HepG2 (cell line): ENCODE measurements at regions not wholly inside any gene's neighbourhood (a gene's known extent, or its start where the extent isn't known, plus 50 kb on each side); places are given as distances from the start of the nearest gene placed in this dataset.

ENCODE experiments used
- ATAC-seq: fragments of 200-7000 bp; cut with Tn5 transposase; 3 replicates; pipeline ENCODE4 v1.9.1; 2020; ENCODE audit warnings: mild to moderate bottlenecking, moderate library complexity
- BruUV-seq: library from RNA; stranded (reverse); fragments of 400-500 nt; replicated peaks from 2 replicates; lab custom pipeline; 2021; lab: Mats Ljungman, UMichigan
- CTCF ChIA-PET: fragments of 300-600 bp; formaldehyde crosslinking; extraction: SDS; loops from one replicate; lab custom pipeline; 2021; ENCODE audit warnings: low total read pairs, inconsistent platforms, low intra/inter-chr PET ratio; lab: Yijun Ruan, JAX
- POLR2A ChIA-PET: fragments of 350-600 bp; sonication (Branson Sonifier 250); formaldehyde crosslinking; loops from one replicate; lab custom pipeline; 2020; ENCODE audit warnings: antibody characterized with exemption, inconsistent platforms; lab: Yijun Ruan, JAX
- DNase-seq: peaks from one replicate; pipeline ENCODE4 v3.0.0-alpha.2; 2015; ENCODE audit warnings: low spot score
- FAIRE-seq: peaks from 3 replicates; lab custom pipeline; 2011; peaks lifted over from hg19 to GRCh38; lab: Jason Lieb, UNC
- H2AFZ ChIP-seq: one replicate; pipeline ENCODE4 v1.6.1; 2011; ENCODE audit warnings: low read length, inconsistent platforms
- H3K27ac ChIP-seq: fragments of 300-600 bp; 3 replicates; pipeline ENCODE4 v1.8.0; 2011; ENCODE audit warnings: mixed run types, mild to moderate bottlenecking, mixed read lengths, low read length, inconsistent platforms; ENCODE audit not compliant: insufficient read depth; ENCODE audit errors: extremely low read length
- H3K27me3 ChIP-seq, 2 experiments: fragments of 200-600 bp in 1 of 2; 2 replicates in 1 of 2; 3 replicates in 1 of 2; pipeline versions ENCODE4 v1.6.0 to v1.8.0; 2011; ENCODE audit warnings: low read length in 2 of 2, mild to moderate bottlenecking in 2 of 2, moderate library complexity in 2 of 2, inconsistent platforms in 1 of 2; ENCODE audit not compliant: insufficient read depth in 2 of 2, control insufficient read depth in 1 of 2
- H3K36me3 ChIP-seq, 2 experiments: fragments of 200-600 bp in 1 of 2; replicated peaks in 1 of 2; 2 replicates in 1 of 2; 3 replicates in 1 of 2; pipeline versions ENCODE4 v1.5.1 to v1.8.0; 2011; ENCODE audit warnings: low read length in 2 of 2, inconsistent platforms in 1 of 2; ENCODE audit not compliant: insufficient read depth in 2 of 2, control insufficient read depth in 1 of 2
- H3K4me1 ChIP-seq: 2 replicates; pipeline ENCODE4 v1.5.1; 2012; ENCODE audit warnings: low read length, inconsistent platforms; ENCODE audit not compliant: insufficient read depth
- H3K4me2 ChIP-seq: 2 replicates; pipeline ENCODE4 v1.6.0; 2011; ENCODE audit warnings: low read depth, low read length, inconsistent platforms
- H3K4me3 ChIP-seq, 3 experiments: fragments of 200-600 bp in 1 of 3; sonication (generic), shearing (Covaris generic) in 1 of 3; replicated peaks in 1 of 3; 2 replicates each; pipeline ENCODE4 v1.5.1; 2011 to 2016; ENCODE audit warnings: low read length in 3 of 3, inconsistent platforms in 2 of 3, low read depth in 2 of 3, mild to moderate bottlenecking in 2 of 3, control low read depth in 1 of 3, mixed read lengths in 1 of 3; ENCODE audit not compliant: insufficient read depth in 1 of 3
- H3K79me2 ChIP-seq: one replicate; pipeline ENCODE4 v1.6.1; 2011; ENCODE audit warnings: low read length, inconsistent platforms; ENCODE audit not compliant: insufficient read depth
- H3K9ac ChIP-seq: 2 replicates; pipeline ENCODE4 v1.6.0; 2011; ENCODE audit warnings: mild to moderate bottlenecking, low read depth, low read length, inconsistent platforms; ENCODE audit not compliant: insufficient read depth
- H3K9me3 ChIP-seq: 2 replicates; pipeline ENCODE4 v1.5.1; 2012; ENCODE audit warnings: mild to moderate bottlenecking, low read length
- H4K20me1 ChIP-seq: 2 replicates; pipeline ENCODE4 v1.6.0; 2011; ENCODE audit warnings: inconsistent platforms, mild to moderate bottlenecking, low read length, moderate library complexity; ENCODE audit not compliant: insufficient read depth
- DNMT1 ChIP-seq: sonication (generic); formaldehyde crosslinking; IDR thresholded peaks from 2 replicates; pipeline ENCODE4 v1.5.1; 2020; ENCODE audit warnings: mild to moderate bottlenecking, missing genetic modification reagents
- GATAD1 ChIP-seq: IDR thresholded peaks from 2 replicates; pipeline ENCODE4 v1.6.1; 2016; ENCODE audit warnings: missing genetic modification reagents, missing compliant biosample characterization
- SP1 ChIP-seq, 2 experiments: fragments of 450-650 bp in 1 of 2; sonication (generic) in 1 of 2; formaldehyde crosslinking in 1 of 2; IDR thresholded peaks; 2 replicates each; pipeline versions ENCODE4 v1.4.0 to v1.6.1; 2016 to 2020; ENCODE audit warnings: missing genetic modification reagents in 1 of 2
- SP5 ChIP-seq: IDR thresholded peaks from 2 replicates; pipeline ENCODE4 v1.6.1; 2016; ENCODE audit warnings: low read depth, borderline replicate concordance
- TBL1XR1 ChIP-seq: fragments of 150-350 bp; IDR thresholded peaks from 2 replicates; pipeline ENCODE4 v1.6.1; 2014; ENCODE audit warnings: borderline replicate concordance, low read length; ENCODE audit not compliant: partially characterized antibody
- ZNF589 ChIP-seq: sonication (generic); formaldehyde crosslinking; conservative IDR thresholded peaks from 2 replicates; pipeline ENCODE4 v1.8.0; 2022; ENCODE audit warnings: mild to moderate bottlenecking, moderate library complexity, missing genetic modification reagents
- ZNF761 ChIP-seq: sonication (generic); formaldehyde crosslinking; conservative IDR thresholded peaks from 2 replicates; pipeline ENCODE4 v1.4.0; 2020; ENCODE audit warnings: mild to moderate bottlenecking, missing genetic modification reagents
- ZSCAN9 ChIP-seq: IDR thresholded peaks from 2 replicates; pipeline ENCODE4 v1.6.1; 2016; ENCODE audit warnings: borderline replicate concordance
- WGBS: methylation state at CpG from one replicate; pipeline ENCODE4 v1.1.6; 2017; ENCODE audit warnings: low lambda C conversion rate; 5-methylcytosine and 5-hydroxymethylcytosine counted together
- in situ Hi-C: cut with HindIII; loops from 2 replicates; pipeline ENCODE4 v1.10.0; 2017; ENCODE audit warnings: low pct_unique_long_range_greater_than_20kb; ENCODE audit not compliant: extremely low pct_ligation_motif_present
- intact Hi-C: fragments of 100-400 bp; cut with micrococcal nuclease; formaldehyde crosslinking; loops from one replicate; pipeline ENCODE4 v1.10.0; 2022; ENCODE audit not compliant: unreplicated experiment

DNA sequence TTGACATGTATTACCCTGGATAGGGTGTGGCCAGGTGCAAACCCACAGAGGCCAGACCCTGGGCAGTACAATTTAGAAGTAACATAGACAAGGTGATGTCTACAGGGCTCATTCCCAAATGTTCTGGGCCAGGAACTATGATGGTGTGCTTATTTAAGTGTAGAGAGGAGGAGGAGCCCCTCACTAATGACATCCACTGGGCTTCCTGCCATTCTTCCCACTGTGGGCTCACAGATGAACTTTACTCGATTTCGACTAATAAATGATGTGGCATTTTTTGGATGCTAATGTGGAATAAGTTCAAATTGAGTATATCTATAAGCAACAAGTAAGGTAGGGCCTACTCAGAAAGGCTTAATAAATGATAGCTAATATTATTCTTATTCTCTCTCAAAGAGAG is 280.9 kb upstream of the BOD1L1 start:
- no peaks in the 10 kb centered on the region for H3K27me3 ChIP-seq
- POLR2A ChIA-PET = no interaction called here
- TF ChIP-seq SP5 (CRISPR knock-in tag) (no peak), SP1 (IDR thresholded peaks at IDR 0.05) (no peak), SP1 (CRISPR knock-in tag; IDR thresholded peaks at IDR 0.05) (no peak)
- TF ChIP-seq, all 625 proteins: peak for 0
- peaks cover 17% of the 10 kb centered on the region; the same call in 1 of the 2 replicates for H3K9me3 ChIP-seq
- H4K20me1 ChIP-seq = no peaks in the 10 kb centered on the region
- no peak for ATAC-seq
- H3K4me3 ChIP-seq = no peak overlapping the region
- FAIRE-seq = no peak
- no peaks in the 10 kb centered on the region for H3K36me3 ChIP-seq
- peaks cover 10% of the 10 kb centered on the region; the same call in 1 of the 2 replicates for H3K4me1 ChIP-seq
- no peak overlapping the region for H3K9ac ChIP-seq
- no peak for DNase-seq
- no peak overlapping the region for H3K4me2 ChIP-seq
- H3K79me2 ChIP-seq = no peaks in the 10 kb centered on the region
- intact Hi-C loops = no loop called here
- 18% methylated on average over 2 of the region's 2 CpGs for WGBS
- H2AFZ ChIP-seq = no peak overlapping the region
- CTCF ChIA-PET = no interaction called here
- in situ Hi-C loops = no loop called here
- no peak overlapping the region for H3K27ac ChIP-seq
- BruUV-seq = no TSS peak

DNA sequence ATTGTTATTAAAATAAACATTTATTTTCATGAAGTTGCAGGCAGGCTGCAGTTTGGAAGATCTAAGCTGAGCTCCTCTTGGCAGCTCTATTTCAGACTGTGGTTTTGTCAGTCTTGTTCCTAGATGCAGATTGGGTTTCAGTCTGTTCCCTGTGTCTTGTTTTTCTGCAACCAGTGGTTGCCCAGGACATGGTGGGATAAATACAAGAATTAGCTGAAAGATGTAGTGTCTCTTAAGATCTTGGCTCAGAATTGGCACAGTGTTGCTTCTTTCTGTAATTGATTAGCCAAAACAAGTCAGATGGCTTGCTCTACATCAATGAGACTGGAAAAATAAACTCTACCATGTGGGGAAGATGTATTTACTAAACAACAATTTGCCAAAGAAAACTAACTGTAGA is 283.0 kb upstream of the BOD1L1 start:
- Histone ChIP-seq H4K20me1 (no peaks in the 10 kb centered on the region), H3K36me3 (no peaks in the 10 kb centered on the region), H3K4me2 (no peak overlapping the region), H3K9me3 (peaks cover 10% of the 10 kb centered on the region; the same call in 1 of the 2 replicates), H3K4me1 (peaks cover 10% of the 10 kb centered on the region; the same call in 1 of the 2 replicates), H3K79me2 (no peaks in the 10 kb centered on the region), H3K27me3 (no peaks in the 10 kb centered on the region), H3K27ac (no peak overlapping the region), H2AFZ (no peak overlapping the region), H3K9ac (no peak overlapping the region), H3K4me3 (no peak overlapping the region)
- TF ChIP-seq ZNF589 (CRISPR knock-in tag) (no peak), GATAD1 (no peak), DNMT1 (CRISPR knock-in tag) (no peak), TBL1XR1 (no peak), ZSCAN9 (CRISPR knock-in tag) (no peak), ZNF761 (CRISPR knock-in tag) (no peak)
- no peak for FAIRE-seq
- ChIA-PET CTCF (no interaction called here), POLR2A (no interaction called here)
- BruUV-seq = no TSS peak
- DNase-seq = no peak
- in situ Hi-C loops (no loop called here), intact Hi-C loops (no loop called here)
- no peak for ATAC-seq
